Gastrocnemius medialis (tissue), 4 donors: ENCODE measurements at regions not wholly inside any gene's neighbourhood (a gene's known extent, or its start where the extent isn't known, plus 50 kb on each side); places are given as distances from the start of the nearest gene placed in this dataset.

ENCODE experiments used
- ATAC-seq, 2 donors: fragments of 150-250 bp; one replicate each; pipeline ENCODE4 v1.9.1; 2016
- DNase-seq, 2 donors: peaks; one replicate each; pipeline ENCODE4 v3.0.0-alpha.2; 2019
- H3K27ac ChIP-seq, 4 donors: fragments of 200-600 bp; sonication (generic); 1 replicate in 1 of 4; 2 replicates in 3 of 4; pipeline ENCODE4 v1.5.1; 2016 to 2018; ENCODE audit warnings: mild to moderate bottlenecking in 2 of 4, moderate library complexity in 1 of 4
- H3K27me3 ChIP-seq, 3 donors: fragments of 200-600 bp; sonication (generic) in 2 of 3; 1 replicate in 1 of 3; 2 replicates in 2 of 3; pipeline versions ENCODE4 v1.5.1 to v1.6.0; 2016 to 2019; ENCODE audit warnings: mild to moderate bottlenecking in 1 of 3, moderate library complexity in 1 of 3
- H3K36me3 ChIP-seq, 2 donors: fragments of 200-600 bp; sonication (generic) in 1 of 2; one replicate each; pipeline ENCODE4 v1.5.1; 2017 to 2018
- H3K4me1 ChIP-seq, 2 donors: fragments of 200-600 bp; sonication (generic) in 1 of 2; one replicate each; pipeline ENCODE4 v1.5.1; 2016 to 2017; ENCODE audit warnings: mild to moderate bottlenecking in 2 of 2
- H3K4me3 ChIP-seq, 4 donors: fragments of 200-600 bp; sonication (generic) in 3 of 4; 1 replicate in 1 of 4; 2 replicates in 3 of 4; pipeline ENCODE4 v1.5.1; 2016 to 2019; ENCODE audit warnings: mild to moderate bottlenecking in 2 of 4
- H3K9me3 ChIP-seq, 3 donors: fragments of 200-600 bp; sonication (generic) in 2 of 3; 1 replicate in 1 of 3; 2 replicates in 2 of 3; pipeline ENCODE4 v1.5.1; 2016 to 2019
- CTCF ChIP-seq, 5 experiments: fragments of 450-650 bp in 3 of 5; fragments of 200-600 bp in 2 of 5; sonication (generic) in 2 of 5; IDR thresholded peaks in 4 of 5; conservative IDR thresholded peaks in 1 of 5; 1 replicate in 4 of 5; 2 replicates in 1 of 5; pipeline ENCODE4 v1.5.1; 2016 to 2019; ENCODE audit warnings: antibody characterized with exemption in 5 of 5, mild to moderate bottlenecking in 3 of 5, moderate library complexity in 3 of 5
- POLR2A ChIP-seq, 2 donors: fragments of 450-650 bp; IDR thresholded peaks; one replicate each; pipeline ENCODE4 v1.6.1; 2017; ENCODE audit warnings: antibody characterized with exemption in 2 of 2, mild to moderate bottlenecking in 2 of 2, moderate library complexity in 2 of 2
- in situ Hi-C, 4 donors: fragments of 200-750 bp; cut with MboI; loops; one replicate each; pipeline versions ENCODE4 v1.15.0 to v1.8.0; 2017; ENCODE audit warnings: low sequenced_read_pairs in 4 of 4
- intact Hi-C: fragments of 100-400 bp; cut with DNase I; formaldehyde crosslinking; loops from one replicate; pipeline ENCODE4 v1.15.1; 2023; ENCODE audit warnings: low total_unique reads

- intact Hi-C loops, result no loop called here
- ATAC-seq, result no peak
- no peak for DNase-seq
- TF ChIP-seq POLR2A (IDR thresholded peaks at IDR 0.05), result no peak
- no peak for TF ChIP-seq CTCF (IDR thresholded peaks at IDR 0.05 in 4 of 5, conservative IDR thresholded peaks at IDR 0.05 in 1 of 5)
- Histone ChIP-seq H3K27me3 (no peaks in the 10 kb centered on the region), H3K9me3 (no peaks in the 10 kb centered on the region), H3K4me1 (no peaks in the 10 kb centered on the region), H3K36me3 (no peaks in the 10 kb centered on the region), H3K27ac (no peak overlapping the region), H3K4me3 (no peak overlapping the region)
- in situ Hi-C loops, result no loop called here
These were observed 516.3 kb downstream of the BCOR start for GRCh38 chrX:39581411-39581810.

GRCh38 chrX:39582091-39582490, 515.7 kb downstream of the BCOR start:
- no peaks in the 10 kb centered on the region for H3K4me1 ChIP-seq
- no peak overlapping the region for H3K27ac ChIP-seq
- no peak for TF ChIP-seq CTCF (IDR thresholded peaks at IDR 0.05 in 4 of 5, conservative IDR thresholded peaks at IDR 0.05 in 1 of 5)
- no peak for TF ChIP-seq POLR2A (IDR thresholded peaks at IDR 0.05)
- H3K27me3 ChIP-seq, result no peaks in the 10 kb centered on the region
- in situ Hi-C loops (no loop called here), intact Hi-C loops (no loop called here)
- ATAC-seq (no peak), DNase-seq (no peak)
- no peaks in the 10 kb centered on the region for H3K36me3 ChIP-seq
- H3K9me3 ChIP-seq, result no peaks in the 10 kb centered on the region
- no peak overlapping the region for H3K4me3 ChIP-seq

- no peak for DNase-seq
These were observed 514.8 kb downstream of the BCOR start for GRCh38 chrX:39582976-39583375.

GRCh38 chrX:39585808-39586207, 511.9 kb downstream of the BCOR start:
- TF ChIP-seq POLR2A (IDR thresholded peaks at IDR 0.05), result no peak
- TF ChIP-seq CTCF (IDR thresholded peaks at IDR 0.05 in 4 of 5, conservative IDR thresholded peaks at IDR 0.05 in 1 of 5), result no peak

More at GRCh38 chrX:39582976-39583375, 514.8 kb downstream of the BCOR start:
- in situ Hi-C loops (no loop called here), intact Hi-C loops (no loop called here)
- no peak for ATAC-seq
- Histone ChIP-seq H3K4me1 (no peaks in the 10 kb centered on the region), H3K9me3 (no peaks in the 10 kb centered on the region), H3K4me3 (no peak overlapping the region), H3K27ac (no peak overlapping the region), H3K27me3 (no peaks in the 10 kb centered on the region), H3K36me3 (no peaks in the 10 kb centered on the region)
- TF ChIP-seq CTCF (IDR thresholded peaks at IDR 0.05 in 4 of 5, conservative IDR thresholded peaks at IDR 0.05 in 1 of 5) (no peak), POLR2A (IDR thresholded peaks at IDR 0.05) (no peak)

GRCh38 chrX:39586359-39586758, 511.4 kb downstream of the BCOR start:
- no peak for DNase-seq
- no peak for ATAC-seq
- Histone ChIP-seq H3K4me3 (no peak overlapping the region), H3K27me3 (no peaks in the 10 kb centered on the region), H3K4me1 (no peaks in the 10 kb centered on the region), H3K36me3 (no peaks in the 10 kb centered on the region), H3K9me3 (no peaks in the 10 kb centered on the region), H3K27ac (no peak overlapping the region)
- no peak for TF ChIP-seq POLR2A (IDR thresholded peaks at IDR 0.05)
- TF ChIP-seq CTCF (IDR thresholded peaks at IDR 0.05 in 4 of 5, conservative IDR thresholded peaks at IDR 0.05 in 1 of 5), result no peak
- in situ Hi-C loops (no loop called here), intact Hi-C loops (no loop called here)

More at GRCh38 chrX:39585808-39586207, 511.9 kb downstream of the BCOR start:
- DNase-seq (no peak), ATAC-seq (no peak)
- Histone ChIP-seq H3K9me3 (no peaks in the 10 kb centered on the region), H3K27ac (no peak overlapping the region), H3K4me1 (no peaks in the 10 kb centered on the region), H3K36me3 (no peaks in the 10 kb centered on the region), H3K27me3 (no peaks in the 10 kb centered on the region), H3K4me3 (no peak overlapping the region)
- in situ Hi-C loops, result no loop called here
- intact Hi-C loops, result no loop called here
